BJ (cell line): ENCODE measurements at regions not wholly inside any gene's neighbourhood (a gene's known extent, or its start where the extent isn't known, plus 50 kb on each side); places are given as distances from the start of the nearest gene placed in this dataset.

Experiments
- CTCF ChIA-PET: fragments of 350-600 bp; formaldehyde crosslinking; extraction: SDS; loops from one replicate; lab custom pipeline; 2021; ENCODE audit warnings: antibody characterized with exemption, inconsistent platforms; lab: Yijun Ruan, JAX
- POLR2A ChIA-PET: fragments of 300-600 bp; sonication (Branson Sonifier 250); formaldehyde crosslinking; extraction: SDS; loops from one replicate; lab custom pipeline; 2021; ENCODE audit warnings: antibody characterized with exemption; lab: Charles Lee
- DNase-seq: peaks from one replicate; pipeline ENCODE4 v3.0.0-alpha.2; 2011; ENCODE audit warnings: low read depth
- H3K27me3 ChIP-seq: 2 replicates; pipeline ENCODE4 v1.6.0; 2011; ENCODE audit warnings: low read length; ENCODE audit not compliant: control insufficient read depth, insufficient read depth
- H3K36me3 ChIP-seq: 2 replicates; pipeline ENCODE4 v1.5.1; 2011; ENCODE audit warnings: low read length; ENCODE audit not compliant: control insufficient read depth, insufficient read depth
- H3K4me3 ChIP-seq: 2 replicates; pipeline ENCODE4 v1.5.1; 2011; ENCODE audit warnings: low read depth, mild to moderate bottlenecking, control low read depth, low read length
- CTCF ChIP-seq: IDR thresholded peaks from 2 replicates; pipeline ENCODE4 v1.5.1; 2011; ENCODE audit warnings: low read depth, mild to moderate bottlenecking, control low read depth, inconsistent platforms, low read length, moderate library complexity; ENCODE audit not compliant: insufficient read depth

- POLR2A ChIA-PET, result interaction anchor here (0.6 kb wide), 1 partner anchor 19 kb away, joined by 10 read pairs; no protein-coding TSS in a partner anchor
- Histone ChIP-seq H3K4me3 (no peak overlapping the region), H3K27me3 (no peaks in the 10 kb centered on the region), H3K36me3 (no peaks in the 10 kb centered on the region)
- no peak for TF ChIP-seq CTCF
- no peak for DNase-seq
- CTCF ChIA-PET, result no interaction called here
These were observed 936.1 kb upstream of the SOX9 start for GRCh38 chr17:71184716-71185115.

GRCh38 chr17:71187145-71187878 lies 933.5 kb upstream of the SOX9 start:
- no peaks in the 10 kb centered on the region for H3K27me3 ChIP-seq
- H3K36me3 ChIP-seq, result no peaks in the 10 kb centered on the region
- ChIA-PET CTCF (no interaction called here), POLR2A (no interaction called here)
- DNase-seq, result no peak
- H3K4me3 ChIP-seq, result no peak overlapping the region
- no peak for TF ChIP-seq CTCF

- TF ChIP-seq CTCF, result no peak
- H3K27me3 ChIP-seq, result no peaks in the 10 kb centered on the region
- peak; percentile 82 for DNase-seq
- no peak overlapping the region for H3K4me3 ChIP-seq
- POLR2A ChIA-PET, result no interaction called here
- CTCF ChIA-PET, result no interaction called here
- no peaks in the 10 kb centered on the region for H3K36me3 ChIP-seq
These were observed 931.9 kb upstream of the SOX9 start for GRCh38 chr17:71188811-71189492.

GRCh38 chr17:71189493-71189831 lies 931.4 kb upstream of the SOX9 start:
- no peak for TF ChIP-seq CTCF
- POLR2A ChIA-PET, result no interaction called here
- DNase-seq, result no peak
- no peaks in the 10 kb centered on the region for H3K36me3 ChIP-seq
- H3K27me3 ChIP-seq, result no peaks in the 10 kb centered on the region
- no peak overlapping the region for H3K4me3 ChIP-seq
- CTCF ChIA-PET, result no interaction called here

- H3K36me3 ChIP-seq, result no peaks in the 10 kb centered on the region
- ChIA-PET POLR2A (no interaction called here), CTCF (no interaction called here)
- DNase-seq, result no peak
- H3K27me3 ChIP-seq, result no peaks in the 10 kb centered on the region
- no peak overlapping the region for H3K4me3 ChIP-seq
- no peak for TF ChIP-seq CTCF
These were observed 928.7 kb upstream of the SOX9 start for GRCh38 chr17:71192039-71192555.
